DMS53 (cell line): ENCODE measurements at regions not wholly inside any gene's neighbourhood (a gene's known extent, or its start where the extent isn't known, plus 50 kb on each side); places are given as distances from the start of the nearest gene placed in this dataset.

ENCODE experiments used
- DNase-seq: peaks from one replicate; lab custom pipeline; 2025; lab: John Stamatoyannopoulos, UW

DNA sequence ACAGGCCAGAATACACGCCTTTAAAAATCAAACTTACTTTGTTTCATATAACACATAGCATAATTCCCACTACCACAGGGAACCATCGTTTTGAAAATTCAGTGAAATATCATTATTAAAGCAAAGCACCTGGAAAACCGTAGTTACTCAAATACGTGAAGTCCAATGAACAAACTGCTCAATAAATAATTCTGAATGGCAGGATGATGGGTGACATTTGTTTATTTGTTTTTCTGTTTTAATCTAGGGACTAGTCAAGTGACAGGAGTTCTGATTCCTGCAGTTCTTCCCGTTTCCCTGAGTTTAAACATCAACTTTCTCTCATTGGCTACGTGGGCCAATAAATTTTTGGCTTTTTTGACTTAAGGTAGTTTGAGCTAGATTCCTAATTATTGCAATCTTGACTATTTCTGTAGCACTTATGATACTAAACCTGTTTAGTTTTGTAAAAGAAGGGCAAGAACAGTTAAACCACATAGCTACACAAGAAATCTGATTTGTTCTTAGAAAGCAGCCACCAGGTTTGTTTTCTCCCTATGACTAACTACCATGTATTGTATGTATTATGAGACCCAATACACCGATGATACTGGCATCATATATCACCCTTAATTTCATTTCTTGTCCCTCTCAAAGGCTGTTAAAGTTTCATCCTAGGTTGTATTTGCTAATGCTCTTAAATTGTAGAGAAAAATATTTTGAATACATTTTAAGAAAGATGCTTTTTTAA, 411.2 kb downstream of the SHQ1 start:
- no peak for DNase-seq

DNA sequence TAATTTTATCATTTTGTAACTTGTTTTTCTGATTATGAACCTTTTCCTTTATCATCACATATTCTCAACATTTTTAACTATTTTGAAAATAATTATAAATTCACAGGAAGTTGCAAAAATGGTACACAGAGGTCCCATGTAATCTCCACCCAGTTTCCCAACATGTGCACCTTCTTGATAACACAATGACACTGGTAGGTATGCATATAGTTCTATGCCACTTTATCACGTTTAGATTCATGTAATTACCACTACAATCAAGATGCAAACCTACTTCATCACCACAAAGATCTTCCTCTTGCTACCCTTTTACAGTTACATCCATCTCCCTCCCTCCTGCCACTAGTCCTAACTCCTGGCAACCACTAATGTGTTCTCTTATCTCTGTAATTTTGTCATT, 413.9 kb downstream of the SHQ1 start:
- no peak for DNase-seq

DNA sequence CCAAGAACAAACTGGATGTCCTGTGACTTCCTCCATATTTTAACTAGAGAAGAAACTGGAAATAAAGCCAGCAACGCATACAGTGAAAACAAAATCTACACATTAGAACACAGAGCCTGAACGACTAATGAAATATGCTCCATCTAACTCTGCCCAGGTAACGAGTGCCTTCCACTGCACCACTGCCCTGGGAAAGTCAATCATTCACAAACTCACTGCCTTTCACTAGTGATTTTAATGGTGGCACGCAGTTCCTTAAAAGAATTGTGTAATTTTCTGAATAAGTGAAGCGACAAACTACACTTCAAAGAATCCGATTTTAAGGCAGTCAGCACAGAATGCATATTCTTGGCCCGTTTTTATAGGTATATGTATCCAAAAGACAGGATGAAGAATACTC, 416.0 kb downstream of the SHQ1 start:
- no peak for DNase-seq

DNA sequence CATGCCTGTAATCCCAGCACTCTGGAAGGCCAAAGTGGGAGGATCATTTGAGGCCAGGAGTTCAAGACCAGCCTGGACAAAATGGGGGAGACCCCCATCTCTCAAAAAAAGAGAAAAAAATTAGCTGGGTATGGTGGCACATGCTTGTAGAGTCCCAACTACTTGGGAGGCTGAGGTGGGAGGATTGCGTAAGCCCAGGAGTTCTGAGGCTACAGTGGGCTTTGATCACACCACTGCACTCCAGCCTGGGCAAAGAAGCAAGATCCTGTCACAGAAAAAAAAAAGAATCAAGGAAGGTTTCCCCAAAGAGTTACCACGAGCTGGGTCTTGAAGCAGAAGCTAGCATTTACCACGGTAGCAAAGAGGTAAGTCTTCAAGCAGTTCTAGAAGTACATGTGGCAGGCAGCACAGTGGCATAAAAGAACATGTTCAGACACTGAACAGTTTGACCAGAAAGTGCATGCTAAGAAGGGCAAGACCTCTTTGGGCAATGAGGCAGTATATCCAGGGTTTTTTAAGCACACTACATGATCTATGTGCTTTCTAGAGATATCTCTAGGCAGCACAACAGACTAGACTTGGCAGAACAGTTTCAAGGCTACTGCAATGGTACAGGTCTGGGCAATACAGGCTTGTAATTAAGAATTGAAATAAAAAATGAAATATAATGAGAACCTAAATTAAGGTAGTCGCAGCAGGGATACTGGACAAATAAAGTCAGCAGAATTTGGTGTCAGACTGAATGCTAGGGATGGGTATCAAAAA, 418.5 kb downstream of the SHQ1 start:
- no peak for DNase-seq

DNA sequence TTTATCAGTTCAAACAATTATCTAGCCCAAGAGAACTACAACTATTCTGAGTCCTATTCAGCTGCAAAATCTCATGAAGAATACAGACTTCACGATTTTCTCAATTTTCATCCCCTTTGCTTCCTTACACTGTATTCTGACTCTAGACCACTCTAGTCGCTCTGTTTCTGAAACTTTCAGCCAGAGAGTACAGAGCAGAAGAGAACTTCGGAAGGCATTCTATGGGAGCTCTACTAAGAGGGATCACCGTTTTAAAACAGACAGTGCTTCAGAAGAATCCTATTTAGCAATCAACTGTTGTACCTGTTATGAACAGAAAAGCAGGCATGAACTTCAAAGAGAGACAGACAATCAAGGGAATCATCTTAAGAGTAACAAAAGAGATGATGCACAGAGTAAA, 419.4 kb downstream of the SHQ1 start:
- DNase-seq, result no peak

DNA sequence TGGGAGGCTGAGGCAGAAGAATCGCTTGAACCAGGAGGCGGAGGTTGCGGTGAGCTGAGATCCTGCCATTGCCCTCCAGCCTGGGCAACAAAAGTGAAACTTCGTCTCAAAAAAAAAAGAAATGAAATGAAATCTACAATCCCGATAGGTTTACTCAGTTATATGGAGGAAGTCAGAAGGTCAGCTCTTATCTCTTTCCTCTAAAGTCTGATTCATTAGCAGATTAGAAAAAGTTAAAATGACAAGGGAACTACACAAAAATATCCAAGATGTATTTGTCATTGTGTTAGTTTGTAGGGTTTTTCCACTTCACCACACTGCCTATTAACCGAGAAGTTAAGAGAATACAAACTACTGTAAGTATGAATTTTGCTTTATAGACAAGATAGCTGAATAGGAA, 420.6 kb downstream of the SHQ1 start:
- no peak for DNase-seq

DNA sequence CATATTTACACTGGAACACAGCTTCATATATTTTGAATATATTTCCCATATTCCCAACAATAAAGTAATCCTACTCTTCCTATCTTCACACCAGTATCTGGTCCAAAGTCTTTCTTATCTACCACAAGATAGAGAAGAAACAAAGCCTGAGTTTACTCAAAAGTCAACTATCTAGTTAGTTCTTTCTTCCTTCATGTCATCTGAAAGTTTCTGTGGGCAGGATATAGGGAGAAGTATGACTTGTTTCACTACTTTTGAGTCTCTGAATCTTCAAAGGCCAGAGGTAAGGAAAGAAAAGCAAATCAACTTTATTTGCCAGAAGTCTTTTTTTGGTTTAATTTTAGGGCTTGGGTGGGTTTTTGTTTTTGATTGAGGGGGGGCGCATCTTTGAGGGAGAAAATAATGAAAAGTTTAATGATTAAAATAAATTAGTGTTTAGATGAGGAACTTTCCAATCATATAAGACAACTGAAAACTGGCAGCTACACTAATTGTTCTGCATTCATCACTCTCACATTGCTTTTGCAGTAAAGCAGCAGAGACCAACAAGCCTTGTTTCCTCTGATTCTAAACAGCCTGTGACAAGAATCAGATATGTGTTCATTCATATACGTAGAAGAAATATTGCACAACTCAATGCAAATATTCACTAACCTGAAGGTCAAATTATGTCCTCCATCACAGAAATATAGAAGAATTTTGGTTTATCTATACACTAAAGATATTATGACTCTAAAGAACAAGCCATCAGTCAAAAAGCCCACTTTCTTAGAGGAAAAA, 421.4 kb downstream of the SHQ1 start:
- DNase-seq, result no peak

DNA sequence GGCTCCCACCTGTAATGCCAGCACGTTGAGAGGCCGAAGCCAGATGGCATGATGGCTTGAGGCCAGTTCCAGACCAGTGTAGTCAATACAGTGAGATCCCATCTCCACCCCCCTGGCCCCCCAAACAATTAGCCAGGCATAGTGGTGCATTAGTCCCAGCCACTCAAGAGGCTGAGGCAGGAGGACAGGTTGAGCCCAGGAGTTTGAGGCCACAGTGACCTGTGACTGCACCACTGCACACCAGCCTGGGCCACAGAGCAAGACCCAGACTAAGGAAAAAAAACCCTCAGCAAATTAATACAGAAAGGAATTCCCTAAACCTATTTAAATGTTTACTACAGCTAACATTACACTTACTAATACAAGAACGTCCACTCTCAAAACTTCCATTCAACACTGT, 424.6 kb downstream of the SHQ1 start:
- no peak for DNase-seq

DNA sequence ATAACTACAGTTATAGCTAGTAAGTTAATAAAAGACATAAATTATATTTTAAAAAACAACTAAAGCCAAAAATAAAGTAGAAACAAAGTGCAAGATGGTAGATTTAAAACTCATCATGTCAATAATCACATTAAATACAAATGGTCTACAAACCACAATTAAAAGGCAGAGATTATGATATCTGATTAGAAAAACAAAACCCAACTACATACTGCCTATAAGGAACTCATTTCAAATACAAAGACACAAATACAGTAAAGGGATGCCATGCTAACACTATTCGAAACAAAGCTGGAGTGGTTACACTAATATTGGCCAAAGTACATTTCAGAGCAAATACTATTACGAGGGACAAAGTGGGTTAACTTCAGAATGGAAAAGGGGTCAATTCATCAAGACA, 426.5 kb downstream of the SHQ1 start:
- DNase-seq, result no peak

DNA sequence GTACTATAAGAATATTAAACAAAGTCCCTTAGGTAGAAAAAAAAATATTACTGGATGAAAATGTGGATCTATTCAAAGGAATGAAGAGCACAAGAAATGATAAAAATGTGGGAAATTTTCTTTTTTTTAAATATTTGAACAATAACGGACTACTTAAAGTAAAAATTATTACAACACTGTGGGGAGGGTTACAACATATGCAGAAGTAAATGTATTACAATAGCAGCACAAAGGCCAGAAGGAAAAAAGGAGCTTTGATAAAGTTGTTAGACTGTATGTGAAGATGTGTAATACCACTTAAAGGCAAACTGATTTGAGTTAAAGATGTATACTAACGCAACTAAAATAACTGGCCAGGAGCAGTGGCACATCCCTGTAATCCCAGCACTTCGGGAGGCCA, 427.1 kb downstream of the SHQ1 start:
- no peak for DNase-seq

DNA sequence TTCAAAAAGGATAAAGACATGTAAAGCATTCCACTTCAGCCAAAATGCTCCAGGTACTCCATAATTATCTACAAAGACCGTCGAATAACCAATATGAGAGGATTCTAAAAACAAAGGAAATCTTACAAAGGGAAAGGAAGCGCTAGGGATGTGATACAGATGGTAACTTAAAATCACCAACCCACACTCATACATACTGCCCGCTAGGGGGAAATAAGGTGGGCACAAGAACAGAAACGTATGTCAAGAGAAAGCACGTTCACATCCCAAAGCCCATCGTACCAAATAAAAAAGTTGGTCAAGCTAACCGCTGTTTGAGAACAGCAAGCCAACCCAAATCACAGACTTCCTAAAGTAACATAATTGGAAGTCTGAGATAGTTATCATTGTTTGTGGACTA, 429.4 kb downstream of the SHQ1 start:
- no peak for DNase-seq

DNA sequence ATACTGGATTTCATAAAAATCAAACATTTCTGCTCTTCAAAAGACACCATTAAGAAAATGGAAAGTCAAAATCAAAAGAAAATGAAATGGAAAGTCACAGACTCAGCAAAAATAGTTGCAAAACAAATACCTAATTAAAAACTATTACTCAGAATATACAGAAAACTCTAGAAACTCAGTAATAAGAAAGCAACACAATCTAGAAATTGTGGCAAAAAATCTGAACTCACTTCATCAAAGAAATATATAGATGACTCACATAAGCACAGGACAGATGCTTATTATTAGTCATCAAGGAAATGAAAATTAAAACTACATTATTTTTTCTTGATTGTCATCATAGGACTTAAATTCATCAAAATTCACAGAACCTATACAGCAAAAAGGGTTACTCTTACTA, 430.0 kb downstream of the SHQ1 start:
- DNase-seq, result no peak

DNA sequence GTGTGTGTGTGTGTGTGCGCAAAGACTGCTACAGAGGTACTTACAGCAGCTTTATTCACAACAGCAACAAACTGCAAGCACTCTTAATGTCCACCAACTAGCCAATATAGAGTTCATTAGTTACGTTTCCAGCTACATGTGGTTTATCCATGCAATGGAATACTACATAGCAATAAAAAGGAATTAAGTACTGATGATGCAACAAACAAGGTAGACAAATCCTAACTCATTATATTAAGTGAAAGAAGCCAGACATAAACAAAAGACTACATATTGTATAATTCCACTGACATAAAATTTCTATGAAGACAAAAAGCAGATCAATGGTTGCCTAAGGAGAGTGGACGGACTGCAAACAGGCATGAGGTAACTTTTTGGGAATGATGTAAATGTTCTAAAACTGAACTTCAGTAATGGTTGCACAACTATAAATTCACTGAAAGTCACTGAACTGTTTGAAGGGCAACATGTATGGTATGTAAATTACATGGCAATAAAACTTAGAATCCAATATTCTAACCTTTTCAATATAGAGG, 433.7 kb downstream of the SHQ1 start:
- no peak for DNase-seq

DNA sequence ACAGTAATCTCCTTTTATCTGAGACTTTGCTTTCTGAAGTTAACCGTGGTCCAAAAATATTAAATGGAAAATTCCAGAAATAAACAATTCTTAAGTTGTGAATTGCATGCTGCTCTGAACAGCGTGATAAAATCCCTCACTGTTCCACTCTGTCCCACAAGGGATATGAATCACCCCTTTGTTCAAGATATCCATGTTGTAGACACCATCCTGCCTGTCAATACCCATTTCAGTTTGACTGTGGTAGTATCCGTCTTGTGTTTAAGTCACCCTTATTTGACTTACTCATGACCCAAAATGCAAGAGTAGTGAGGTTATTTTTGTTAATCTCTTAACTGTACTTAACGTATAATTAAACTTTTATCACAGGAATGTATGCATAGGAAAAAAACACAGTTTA, 435.0 kb downstream of the SHQ1 start:
- DNase-seq, result no peak

DNA sequence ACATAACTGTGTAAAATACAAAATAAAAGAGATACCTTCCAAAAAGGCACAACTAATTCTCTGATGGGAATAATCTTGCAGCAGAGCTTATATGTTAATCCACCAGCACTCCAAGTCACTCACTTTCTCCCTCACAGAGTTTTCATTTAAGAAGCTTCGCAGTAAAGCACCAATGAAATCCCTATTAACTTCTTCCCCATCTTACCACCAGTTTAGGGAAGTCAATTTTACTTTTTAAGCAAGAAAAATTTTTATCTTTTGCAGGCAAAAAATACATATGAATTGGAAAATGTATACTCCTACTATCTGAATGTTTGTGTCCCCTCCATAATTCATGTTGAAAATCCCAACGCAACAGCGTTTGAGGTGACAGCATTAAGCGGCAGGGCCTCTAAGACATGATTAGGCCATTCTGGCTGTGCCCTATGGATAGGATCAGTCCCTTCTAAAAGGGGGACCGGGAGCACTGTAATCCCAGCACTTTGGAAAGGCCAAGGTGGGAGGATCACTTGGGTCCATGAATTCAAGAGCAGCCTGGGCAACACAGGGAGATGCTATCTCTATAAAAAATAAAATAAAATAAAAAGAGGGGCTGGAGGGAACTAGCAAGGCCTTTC, 435.8 kb downstream of the SHQ1 start:
- DNase-seq, result no peak

DNA sequence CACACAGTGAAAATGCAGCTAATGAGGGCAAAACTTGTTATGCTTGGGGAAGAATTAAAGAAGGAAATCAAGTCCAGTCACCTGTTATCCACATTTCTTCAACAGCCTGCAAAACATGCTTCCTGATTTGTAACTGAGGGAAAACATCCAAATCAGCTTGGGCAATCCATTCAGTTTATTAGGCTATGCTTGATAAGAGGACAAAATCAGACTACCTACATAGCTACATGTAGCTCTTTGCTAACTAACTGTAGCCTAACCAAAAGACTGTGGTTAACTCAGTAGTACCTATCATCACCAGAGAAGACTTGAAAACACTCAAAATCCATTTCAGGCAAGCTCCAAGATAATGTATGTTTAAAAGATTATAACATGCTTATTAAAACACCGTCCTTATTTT, 436.4 kb downstream of the SHQ1 start:
- DNase-seq, result no peak

DNA sequence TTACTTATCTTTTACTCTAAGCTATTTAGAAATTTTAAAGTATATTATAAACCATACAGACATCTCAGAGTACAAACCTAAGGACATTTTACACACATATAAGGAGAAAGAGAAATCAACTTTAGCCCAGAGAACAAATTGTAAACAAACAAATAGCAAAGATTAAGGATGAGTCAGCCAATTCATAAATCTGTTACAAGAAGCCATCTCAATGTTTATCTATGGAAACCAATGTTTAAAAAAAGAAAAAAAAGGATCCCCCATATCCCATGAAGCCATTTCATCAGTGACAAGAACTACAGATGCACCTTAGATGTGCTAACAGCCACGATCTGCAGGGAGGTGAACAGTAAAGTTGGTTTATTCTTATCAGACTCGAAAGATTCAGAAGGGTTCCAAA, 437.1 kb downstream of the SHQ1 start:
- no peak for DNase-seq

DNA sequence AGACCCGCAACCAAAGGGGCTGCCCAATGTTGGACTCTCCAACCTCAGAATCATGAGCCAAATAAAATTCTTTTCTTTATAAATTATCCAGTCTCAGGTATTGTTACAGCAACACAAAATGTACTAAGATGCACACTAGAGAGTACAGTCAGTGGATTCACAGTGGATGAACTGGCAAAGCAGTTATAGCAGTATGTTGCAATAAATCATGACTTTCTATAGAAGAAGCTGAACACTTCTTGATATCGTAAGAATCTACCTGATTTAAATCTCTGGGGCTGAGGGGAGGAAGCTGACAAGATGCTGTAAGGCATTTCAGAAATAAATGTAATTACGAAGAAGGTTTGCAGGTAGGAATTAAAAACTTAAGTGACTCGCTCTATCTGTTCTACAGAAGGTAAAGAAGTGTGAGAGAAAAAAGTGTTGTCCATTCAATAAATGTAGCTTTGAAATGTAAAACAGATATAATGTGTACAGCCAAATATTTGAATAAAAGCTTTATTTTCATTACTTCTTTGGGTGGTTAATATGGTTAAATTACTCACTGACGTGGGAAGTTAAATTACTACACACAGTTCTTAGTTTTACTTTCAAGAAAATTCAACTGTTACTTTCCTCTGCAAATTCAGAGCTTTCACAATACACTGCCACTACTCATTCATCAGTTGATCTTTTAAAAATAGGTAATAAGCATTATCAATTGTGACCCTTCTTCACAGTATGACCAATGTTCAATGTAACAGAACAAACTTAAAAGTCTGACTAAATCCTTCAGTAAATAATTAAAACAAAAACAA, 439.1 kb downstream of the SHQ1 start:
- no peak for DNase-seq

DNA sequence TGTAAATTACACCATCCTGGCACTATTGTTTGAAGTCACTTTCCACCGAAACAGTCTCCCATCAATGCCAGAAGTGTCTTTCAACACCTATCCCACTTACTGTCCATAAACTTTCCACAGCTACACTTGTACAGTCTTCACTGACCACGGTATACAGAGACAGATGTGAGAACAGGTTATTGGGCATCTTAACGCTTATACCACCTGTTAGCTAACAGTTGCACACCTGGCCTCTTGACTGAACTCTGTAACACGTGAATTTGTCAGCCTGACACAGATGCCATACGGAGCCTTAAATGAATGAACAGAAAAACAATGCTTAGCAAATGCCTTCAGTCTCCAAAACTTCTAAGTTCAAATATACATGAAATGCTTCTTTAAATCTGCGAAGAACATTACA, 440.5 kb downstream of the SHQ1 start:
- peak; percentile 51 for DNase-seq

DNA sequence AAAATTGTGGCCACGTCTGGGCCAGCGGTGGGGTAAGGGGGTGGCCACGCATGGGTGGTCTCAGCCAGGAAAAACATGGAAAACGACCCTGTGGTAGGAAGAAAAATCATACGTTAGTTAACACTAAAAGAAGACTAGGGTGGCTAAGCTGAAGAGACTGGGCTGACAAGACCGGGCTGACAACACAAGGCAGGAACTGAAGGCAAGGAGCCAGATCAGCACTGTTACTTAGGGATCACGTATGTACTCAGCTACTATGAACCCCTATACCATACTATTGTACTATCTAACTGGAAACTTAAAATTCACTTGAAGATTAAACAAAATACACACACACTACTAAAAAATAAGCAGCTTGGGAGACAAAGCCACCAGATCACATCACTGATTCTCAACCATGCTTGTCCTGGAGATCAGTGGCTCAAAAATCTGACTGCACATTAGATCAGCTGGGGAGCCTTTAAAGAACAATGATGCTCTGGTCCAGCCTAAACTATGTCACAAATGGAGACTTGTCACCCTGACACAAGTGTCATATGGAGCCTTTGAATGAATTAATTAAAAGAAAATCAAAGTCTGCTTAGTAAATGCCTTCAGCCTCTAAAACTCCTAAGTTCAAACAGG, 442.2 kb downstream of the SHQ1 start:
- DNase-seq, result no peak

DNA sequence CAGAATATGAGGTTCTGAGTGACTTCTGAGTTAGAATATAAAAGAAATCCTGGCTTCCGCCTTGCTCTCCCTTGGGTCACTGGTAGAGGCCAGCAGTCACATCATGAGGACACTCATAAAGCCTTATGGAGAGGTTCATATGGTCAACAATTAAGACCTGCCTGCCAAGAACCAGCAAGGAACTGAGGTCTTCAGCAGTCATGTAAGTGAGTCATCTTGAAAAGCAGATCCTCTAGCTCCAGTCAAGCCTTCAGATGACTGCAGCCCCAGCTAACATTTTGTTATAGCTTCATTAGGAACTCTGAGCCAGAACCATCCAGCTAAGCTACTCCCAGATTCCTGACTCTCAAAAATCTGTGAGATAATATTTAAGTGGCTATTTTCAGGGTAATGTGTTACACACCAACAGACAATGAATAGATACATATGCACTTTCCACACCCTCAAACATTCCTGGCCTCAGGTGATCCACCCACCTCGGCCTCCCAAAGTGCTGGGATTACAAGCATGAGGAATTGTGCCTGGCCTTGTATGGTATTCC, 447.2 kb downstream of the SHQ1 start:
- DNase-seq, result no peak
